ENCODE measurements at regions not wholly inside any gene's neighbourhood (a gene's known extent, or its start where the extent isn't known, plus 50 kb on each side); places are given as distances from the start of the nearest gene placed in this dataset. TPM values are rescaled to one million over a fixed set of nuclear protein-coding genes. Genes with fewer than 3 reads are reported as not detected.
"Not testable (repeated sequence)": the region's sequence is repeated elsewhere in the genome, so short reads cannot be mapped to it uniquely, and the experiment has no call there.

DNA sequence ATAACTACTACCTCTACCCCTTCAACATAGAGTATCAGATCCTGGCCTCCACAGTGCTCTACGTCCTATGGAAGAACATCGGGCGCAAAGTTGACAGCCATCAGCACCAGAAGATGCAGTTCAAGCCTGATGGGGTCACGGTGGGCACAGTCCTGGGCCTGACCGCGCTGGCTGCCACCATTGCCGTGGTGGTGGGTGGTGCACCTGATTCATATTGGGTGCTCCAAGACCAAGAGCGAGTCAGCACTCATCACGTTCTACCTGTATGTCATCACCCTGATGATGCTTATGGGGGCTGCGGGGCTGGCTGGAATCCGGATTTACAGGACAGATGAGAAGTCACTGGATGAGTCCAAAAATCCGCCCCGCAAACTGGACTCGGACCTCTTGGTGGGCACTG, 846.4 kb downstream of the RPIA start:
- DNase-seq (ENCODE audit: low read depth in 2 of 3, low spot score in 2 of 3) = not testable (repeated sequence)

GRCh38 chr2:89544110-89544509, 852.6 kb downstream of the RPIA start:
- not testable (repeated sequence) for DNase-seq (ENCODE audit: low read depth in 2 of 3, low spot score in 2 of 3)

- not testable (repeated sequence) for DNase-seq (ENCODE audit: low read depth in 2 of 3, low spot score in 2 of 3)
Measured at GRCh38 chr2:89579154-89579553, 887.7 kb downstream of the RPIA start.

DNA sequence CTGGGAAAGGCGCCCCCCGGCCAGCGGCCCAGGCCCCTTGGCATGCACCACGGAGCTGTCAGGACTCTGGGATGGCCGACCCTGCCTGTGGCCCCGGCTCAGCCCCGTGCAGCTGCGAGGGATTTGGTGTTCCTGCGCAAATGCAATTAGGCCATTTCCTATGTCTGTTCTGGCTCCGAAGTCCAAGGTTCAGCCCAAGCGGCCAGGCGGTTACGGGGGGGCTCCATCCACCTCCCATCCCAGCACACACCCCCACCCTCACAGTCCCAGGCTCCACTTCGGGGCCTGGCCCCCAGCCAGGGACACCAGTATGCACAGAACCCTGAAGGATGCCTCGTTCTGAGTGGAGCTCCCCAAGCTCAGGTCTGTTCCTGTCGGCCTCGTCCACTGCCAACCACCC, 891.3 kb downstream of the RPIA start:
- not testable (repeated sequence) for DNase-seq (ENCODE audit: low read depth in 2 of 3, low spot score in 2 of 3)

DNA sequence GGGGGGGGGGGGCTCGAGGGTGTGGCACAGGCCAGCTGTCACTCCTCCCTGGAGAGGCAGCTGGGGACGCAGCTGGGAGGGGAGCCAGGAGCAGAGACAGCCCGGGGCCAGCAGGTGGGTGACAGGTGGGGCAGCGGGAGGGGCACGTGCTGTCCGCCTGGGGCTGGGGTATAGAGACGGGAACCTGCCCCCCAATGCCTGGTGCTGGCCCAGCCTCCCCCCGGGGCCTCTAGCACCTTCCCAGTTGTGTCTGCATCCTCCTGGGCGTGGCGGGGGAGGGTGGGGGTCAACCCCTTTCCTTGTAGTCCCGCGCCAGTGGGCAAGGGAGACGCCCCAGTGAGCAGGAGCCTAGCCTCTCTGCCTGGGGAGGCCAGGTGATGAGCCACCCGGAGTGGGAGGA, 892.6 kb downstream of the RPIA start:
- not testable (repeated sequence) for DNase-seq (ENCODE audit: low read depth in 2 of 3, low spot score in 2 of 3)

GRCh38 chr2:89584868-89585557, 893.5 kb downstream of the RPIA start:
- DNase-seq (ENCODE audit: low read depth in 2 of 3, low spot score in 2 of 3) = not testable (repeated sequence)

- DNase-seq (ENCODE audit: low read depth in 2 of 3, low spot score in 2 of 3) = peak in 2 of 3 donors; percentile 29 to 38
Measured at GRCh38 chr2:89585558-89585920, 894.1 kb downstream of the RPIA start.

- not testable (repeated sequence) for DNase-seq (ENCODE audit: low read depth in 2 of 3, low spot score in 2 of 3)
Measured at GRCh38 chr2:89599843-89600242, 908.4 kb downstream of the RPIA start.

GRCh38 chr2:89606514-89606913, 915.0 kb downstream of the RPIA start:
- DNase-seq (ENCODE audit: low read depth in 2 of 3, low spot score in 2 of 3) = not testable (repeated sequence)

DNA sequence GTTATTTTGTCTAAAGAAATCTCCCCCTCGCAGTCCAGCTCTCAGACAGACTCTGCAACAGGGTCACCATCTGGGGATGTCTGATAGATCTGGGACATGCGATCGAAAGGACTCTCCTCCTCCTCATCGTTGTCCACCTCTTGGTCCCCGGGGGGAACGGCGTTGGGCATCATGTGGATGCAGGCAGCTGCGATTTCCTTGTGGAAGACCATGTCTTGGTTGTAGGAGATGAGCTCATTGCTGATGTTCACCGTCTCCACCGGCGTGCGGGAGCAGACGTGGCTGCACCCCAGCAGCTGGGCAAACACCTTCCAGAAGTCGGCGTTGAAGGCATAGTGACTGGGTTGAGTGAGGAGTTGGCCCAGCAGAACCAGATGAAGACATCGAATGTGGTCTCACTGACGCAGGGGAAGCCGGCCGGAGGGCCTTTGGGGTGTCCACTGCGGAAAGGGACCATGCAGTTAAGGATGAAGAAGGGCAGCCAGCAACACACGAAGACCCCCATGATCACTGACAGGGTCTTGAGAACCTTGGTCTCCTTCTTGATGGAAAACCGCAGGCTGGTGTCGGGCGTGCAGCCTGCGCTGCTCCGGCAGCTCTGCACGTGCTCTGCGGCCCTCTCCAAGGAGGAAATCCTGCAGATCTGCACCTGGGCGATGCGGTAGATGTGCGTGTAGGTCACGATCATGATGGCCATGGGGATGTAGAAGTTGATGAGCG, 918.9 kb downstream of the RPIA start:
- DNase-seq (ENCODE audit: low read depth in 2 of 3, low spot score in 2 of 3) = not testable (repeated sequence)

DNA sequence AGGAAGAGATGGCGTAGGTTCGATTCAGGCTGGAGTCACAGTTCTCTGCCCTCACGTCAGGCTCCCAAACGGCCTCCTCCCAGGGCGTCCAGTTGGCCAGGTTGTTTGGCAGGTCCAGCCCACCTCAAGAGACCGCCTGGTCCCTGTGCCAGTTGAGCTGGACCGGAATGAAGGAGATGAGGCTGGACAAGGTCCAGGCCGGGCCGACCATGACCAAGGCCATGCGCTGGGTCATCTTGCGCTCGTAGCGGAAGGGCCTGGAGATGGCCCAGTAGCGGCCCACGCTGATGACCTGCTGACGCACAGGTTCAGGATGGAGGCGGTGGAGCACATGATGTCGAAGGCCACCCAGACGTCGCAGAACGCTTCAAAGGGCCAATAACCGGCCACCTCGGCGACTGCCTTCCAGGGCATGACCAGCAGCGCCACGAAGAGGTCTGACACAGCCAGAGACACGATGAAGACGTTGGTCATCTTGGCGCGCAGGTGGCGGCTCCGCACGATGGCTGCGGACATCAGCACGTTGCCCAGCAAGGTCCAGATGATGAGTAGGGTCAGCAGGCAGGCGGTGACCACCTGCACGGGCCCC, 919.5 kb downstream of the RPIA start:
- not testable (repeated sequence) for DNase-seq (ENCODE audit: low read depth in 2 of 3, low spot score in 2 of 3)

GRCh38 chr2:89611710-89612109, 920.2 kb downstream of the RPIA start:
- DNase-seq (ENCODE audit: low read depth in 2 of 3, low spot score in 2 of 3) = not testable (repeated sequence)

DNA sequence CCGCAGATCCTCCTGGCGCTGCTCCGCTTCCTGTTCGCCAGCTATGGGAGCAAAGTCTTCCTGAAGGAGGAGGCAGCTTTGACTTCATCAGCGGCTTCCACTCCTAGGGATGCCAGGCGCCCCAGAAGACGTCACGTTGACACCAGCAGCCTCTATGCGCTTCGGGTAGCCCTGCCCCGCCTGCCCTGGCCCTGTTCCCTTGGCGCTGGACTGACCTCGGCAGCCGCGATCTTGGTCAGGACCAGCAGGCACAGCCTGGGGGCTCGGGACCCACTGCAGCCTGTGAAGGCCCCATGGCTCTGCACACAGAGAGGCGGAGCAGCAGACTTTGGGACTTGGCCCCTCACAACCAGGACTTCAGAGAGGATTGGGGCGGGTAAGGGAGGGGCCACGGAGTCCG, 957.8 kb downstream of the RPIA start:
- not testable (repeated sequence) for DNase-seq (ENCODE audit: low read depth in 2 of 3, low spot score in 2 of 3)

- not testable (repeated sequence) for DNase-seq (ENCODE audit: low read depth in 2 of 3, low spot score in 2 of 3)
Measured at GRCh38 chr2:89679254-89679653, 987.8 kb downstream of the RPIA start.

Small RNA genes in the stretch of these regions (small RNA-seq; reads per million reads assigned to genes)
- gene RF00001 = not detected

Measured in hematopoietic multipotent progenitor cell (in vitro differentiated cells).